Keratinocyte (primary cell): ENCODE measurements at regions not wholly inside any gene's neighbourhood (a gene's known extent, or its start where the extent isn't known, plus 50 kb on each side); places are given as distances from the start of the nearest gene placed in this dataset.

Experiments used
- DNase-seq: peaks from one replicate; pipeline ENCODE4 v3.0.0-alpha.2; 2011; ENCODE audit warnings: low read depth, missing footprints, low spot score
- FAIRE-seq: peaks from 2 replicates; lab custom pipeline; 2011; peaks lifted over from hg19 to GRCh38; lab: Jason Lieb, UNC
- H2AFZ ChIP-seq: 2 replicates; pipeline ENCODE4 v1.6.0; 2012; ENCODE audit warnings: low read length, control low read depth, inconsistent platforms; ENCODE audit not compliant: control insufficient read depth
- H3K27ac ChIP-seq: 2 replicates; pipeline ENCODE4 v1.5.1; 2011; ENCODE audit warnings: low read length; ENCODE audit not compliant: control insufficient read depth, insufficient read depth
- H3K27me3 ChIP-seq: 3 replicates; pipeline ENCODE4 v1.6.0; 2011; ENCODE audit warnings: low read length; ENCODE audit not compliant: control insufficient read depth, insufficient read depth; ENCODE audit errors: extremely low read depth
- H3K36me3 ChIP-seq, 2 experiments: 2 replicates in 1 of 2; 3 replicates in 1 of 2; pipeline ENCODE4 v1.5.1; 2011; ENCODE audit warnings: low read length in 2 of 2, mild to moderate bottlenecking in 1 of 2; ENCODE audit not compliant: control insufficient read depth in 2 of 2, insufficient read depth in 2 of 2; ENCODE audit errors: extremely low read depth in 1 of 2
- H3K4me1 ChIP-seq: 3 replicates; pipeline ENCODE4 v1.5.1; 2011; ENCODE audit warnings: low read length; ENCODE audit not compliant: control insufficient read depth, insufficient read depth; ENCODE audit errors: extremely low read depth
- H3K4me2 ChIP-seq: 3 replicates; pipeline ENCODE4 v1.6.0; 2011; ENCODE audit warnings: low read depth, low read length; ENCODE audit not compliant: control insufficient read depth, insufficient read depth; ENCODE audit errors: extremely low read depth
- H3K4me3 ChIP-seq, 3 experiments: fragments of 200-600 bp in 1 of 3; sonication (generic) in 1 of 3; 2 replicates in 2 of 3; 3 replicates in 1 of 3; pipeline ENCODE4 v1.5.1; 2011 to 2016; ENCODE audit warnings: low read length in 3 of 3, mild to moderate bottlenecking in 3 of 3, control low read depth in 2 of 3, inconsistent platforms in 1 of 3, low read depth in 1 of 3, mixed read lengths in 1 of 3, mixed run types in 1 of 3, moderate library complexity in 1 of 3; ENCODE audit not compliant: control insufficient read depth in 2 of 3, insufficient read depth in 2 of 3; ENCODE audit errors: extremely low read depth in 1 of 3
- H3K79me2 ChIP-seq: 2 replicates; pipeline ENCODE4 v1.6.0; 2012; ENCODE audit warnings: low read length; ENCODE audit not compliant: control insufficient read depth, insufficient read depth
- H3K9ac ChIP-seq: 3 replicates; pipeline ENCODE4 v1.6.0; 2011; ENCODE audit warnings: low read length; ENCODE audit not compliant: control insufficient read depth, insufficient read depth; ENCODE audit errors: extremely low read depth
- H3K9me1 ChIP-seq: 3 replicates; pipeline ENCODE4 v1.6.0; 2011; ENCODE audit warnings: low read length; ENCODE audit not compliant: control insufficient read depth, insufficient read depth; ENCODE audit errors: extremely low read depth
- H3K9me3 ChIP-seq: 2 replicates; pipeline ENCODE4 v1.5.1; 2012; ENCODE audit warnings: low read depth, low read length; ENCODE audit not compliant: control insufficient read depth
- H4K20me1 ChIP-seq: 3 replicates; pipeline ENCODE4 v1.6.0; 2011; ENCODE audit warnings: low read length; ENCODE audit not compliant: control insufficient read depth, insufficient read depth; ENCODE audit errors: extremely low read depth
- EZH2 ChIP-seq: IDR thresholded peaks from one replicate; pipeline ENCODE4 v1.6.1; 2012; ENCODE audit warnings: inconsistent platforms, mild to moderate bottlenecking, low read length, moderate library complexity
- dilution Hi-C: fragments of 300-500 bp; cut with MboI; formaldehyde crosslinking; loops from one replicate; pipeline ENCODE4 v1.7.0; 2020; ENCODE audit warnings: low sequenced_read_pairs; ENCODE audit not compliant: extremely low pct_ligation_motif_present
- TF ChIP-seq, protein P1 (sequence below), 3 experiments: IDR thresholded peaks in 1 of 3; conservative IDR thresholded peaks in 1 of 3; optimal IDR thresholded peaks in 1 of 3; 2 replicates in 2 of 3; 3 replicates in 1 of 3; pipeline versions ENCODE3 to v1.5.1; 2011; ENCODE audit warnings: low read length in 3 of 3, mild to moderate bottlenecking in 3 of 3, moderate library complexity in 2 of 3, control low read depth in 1 of 3, inconsistent platforms in 1 of 3; ENCODE audit not compliant: insufficient read depth in 2 of 3; ENCODE audit errors: extremely low read depth in 1 of 3

DNA sequence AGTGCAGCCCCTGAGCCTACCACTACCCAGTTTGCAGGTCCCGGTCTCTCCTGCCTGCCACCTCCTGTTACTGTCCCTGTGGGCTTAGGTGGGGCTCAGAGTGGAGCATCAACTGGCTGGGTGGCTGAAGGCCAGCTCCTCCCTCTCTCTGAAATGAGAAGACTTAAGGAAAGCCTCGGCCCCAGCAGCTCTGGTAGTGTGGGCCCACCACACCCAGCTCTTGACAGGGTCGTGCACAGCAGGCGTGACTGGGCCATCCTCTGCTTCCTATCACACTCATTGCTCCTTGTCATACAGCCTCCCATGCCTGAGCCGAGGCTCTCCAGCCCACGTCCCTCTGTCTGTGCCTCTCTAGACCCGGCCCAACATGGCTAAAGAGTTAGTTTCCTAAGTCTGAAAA is 142.7 kb upstream of the LINGO1 start:
- FAIRE-seq (no peak), DNase-seq (no peak)
- no peak overlapping the region for H3K4me2 ChIP-seq
- no peaks in the 10 kb centered on the region for H3K27me3 ChIP-seq
- no peak overlapping the region for H3K27ac ChIP-seq
- no peak overlapping the region for H3K9ac ChIP-seq
- no peaks in the 10 kb centered on the region for H4K20me1 ChIP-seq
- no peaks in the 10 kb centered on the region for H3K79me2 ChIP-seq
- no peaks in the 10 kb centered on the region for H3K36me3 ChIP-seq
- dilution Hi-C loops, result no loop called here
- H3K9me3 ChIP-seq, result no peaks in the 10 kb centered on the region
- H2AFZ ChIP-seq, result no peak overlapping the region
- no peak overlapping the region for H3K4me3 ChIP-seq
- TF ChIP-seq EZH2, result no peak
- TF ChIP-seq, protein P1, sequence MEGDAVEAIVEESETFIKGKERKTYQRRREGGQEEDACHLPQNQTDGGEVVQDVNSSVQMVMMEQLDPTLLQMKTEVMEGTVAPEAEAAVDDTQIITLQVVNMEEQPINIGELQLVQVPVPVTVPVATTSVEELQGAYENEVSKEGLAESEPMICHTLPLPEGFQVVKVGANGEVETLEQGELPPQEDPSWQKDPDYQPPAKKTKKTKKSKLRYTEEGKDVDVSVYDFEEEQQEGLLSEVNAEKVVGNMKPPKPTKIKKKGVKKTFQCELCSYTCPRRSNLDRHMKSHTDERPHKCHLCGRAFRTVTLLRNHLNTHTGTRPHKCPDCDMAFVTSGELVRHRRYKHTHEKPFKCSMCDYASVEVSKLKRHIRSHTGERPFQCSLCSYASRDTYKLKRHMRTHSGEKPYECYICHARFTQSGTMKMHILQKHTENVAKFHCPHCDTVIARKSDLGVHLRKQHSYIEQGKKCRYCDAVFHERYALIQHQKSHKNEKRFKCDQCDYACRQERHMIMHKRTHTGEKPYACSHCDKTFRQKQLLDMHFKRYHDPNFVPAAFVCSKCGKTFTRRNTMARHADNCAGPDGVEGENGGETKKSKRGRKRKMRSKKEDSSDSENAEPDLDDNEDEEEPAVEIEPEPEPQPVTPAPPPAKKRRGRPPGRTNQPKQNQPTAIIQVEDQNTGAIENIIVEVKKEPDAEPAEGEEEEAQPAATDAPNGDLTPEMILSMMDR (optimal IDR thresholded peaks at IDR 0.05 in 1 of 3, IDR thresholded peaks at IDR 0.05 in 1 of 3, conservative IDR thresholded peaks at IDR 0.05 in 1 of 3; ENCODE audit: extremely low read depth in 1 of 3, insufficient read depth in 2 of 3, low read length in 3 of 3), result no peak
- H3K9me1 ChIP-seq, result no peaks in the 10 kb centered on the region
- no peaks in the 10 kb centered on the region for H3K4me1 ChIP-seq

DNA sequence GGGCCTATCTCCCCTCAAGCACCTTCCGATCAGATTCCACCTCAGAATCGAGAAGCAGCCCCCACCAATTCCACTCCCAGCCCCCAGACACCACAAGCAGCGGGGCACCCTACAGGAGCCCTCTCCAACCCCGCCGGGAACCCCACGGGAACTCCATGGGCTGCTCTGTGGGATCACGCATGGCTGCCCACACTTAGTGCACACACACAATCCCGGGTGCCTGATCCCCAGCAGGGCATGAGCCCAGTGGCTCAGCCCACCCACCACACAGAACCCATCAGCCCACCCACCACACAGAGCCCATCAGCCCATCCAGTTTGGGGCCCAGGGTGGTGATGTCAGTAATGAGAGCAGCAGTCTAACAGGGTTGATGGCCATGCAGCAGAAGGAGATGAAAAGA is 141.6 kb upstream of the LINGO1 start:
- H3K9me3 ChIP-seq, result no peaks in the 10 kb centered on the region
- H3K9me1 ChIP-seq, result no peaks in the 10 kb centered on the region
- no peak overlapping the region for H3K4me2 ChIP-seq
- no peak overlapping the region for H2AFZ ChIP-seq
- FAIRE-seq (no peak), DNase-seq (no peak)
- H3K36me3 ChIP-seq, result no peaks in the 10 kb centered on the region
- H3K4me3 ChIP-seq, result no peak overlapping the region
- TF ChIP-seq, protein P1 (optimal IDR thresholded peaks at IDR 0.05 in 1 of 3, IDR thresholded peaks at IDR 0.05 in 1 of 3, conservative IDR thresholded peaks at IDR 0.05 in 1 of 3; ENCODE audit: extremely low read depth in 1 of 3, insufficient read depth in 2 of 3, low read length in 3 of 3), result no peak
- no peak for TF ChIP-seq EZH2
- H3K27ac ChIP-seq, result no peak overlapping the region
- H4K20me1 ChIP-seq, result no peaks in the 10 kb centered on the region
- no peaks in the 10 kb centered on the region for H3K4me1 ChIP-seq
- no peaks in the 10 kb centered on the region for H3K79me2 ChIP-seq
- peaks cover 1% of the 10 kb centered on the region for H3K27me3 ChIP-seq
- dilution Hi-C loops, result no loop called here
- no peak overlapping the region for H3K9ac ChIP-seq
